Retinal pigment epithelial cell (primary cell): ENCODE measurements at regions not wholly inside any gene's neighbourhood (a gene's known extent, or its start where the extent isn't known, plus 50 kb on each side); places are given as distances from the start of the nearest gene placed in this dataset.
"Not testable (repeated sequence)": the region's sequence is repeated elsewhere in the genome, so short reads cannot be mapped to it uniquely, and the experiment has no call there.

Experiments used
- DNase-seq: peaks from one replicate; pipeline ENCODE4 v3.0.0-alpha.2; 2010; ENCODE audit warnings: low read depth
- H3K4me3 ChIP-seq: 2 replicates; pipeline ENCODE4 v1.5.1; 2011; ENCODE audit warnings: mild to moderate bottlenecking, low read length, control low read depth, moderate library complexity
- CTCF ChIP-seq: conservative IDR thresholded peaks from 2 replicates; pipeline ENCODE4 v1.5.1; 2011; ENCODE audit warnings: low read depth, low read length, control low read depth, inconsistent platforms

DNA sequence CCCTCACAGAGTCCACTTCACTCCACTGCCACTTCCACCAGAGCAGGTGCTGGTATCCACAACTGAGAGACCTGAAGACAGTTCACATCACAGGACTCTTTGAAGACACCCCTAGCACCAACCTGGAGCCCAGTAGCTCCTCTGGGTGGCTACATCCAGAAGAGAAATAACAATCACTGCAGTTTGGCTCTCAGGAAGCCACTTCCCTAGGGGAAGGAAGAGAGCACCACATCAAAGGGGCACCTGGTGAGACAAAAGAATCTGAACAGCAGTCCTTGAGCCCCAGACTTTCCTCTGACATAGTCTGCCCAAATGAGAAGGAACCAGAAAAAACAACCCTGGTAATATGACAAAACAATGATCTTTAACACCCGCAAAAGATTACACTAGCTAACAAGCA, 113.2 kb downstream of the TENT5C start:
- H3K4me3 ChIP-seq: no peak overlapping the region
- no peak for DNase-seq
- no peak for TF ChIP-seq CTCF

DNA sequence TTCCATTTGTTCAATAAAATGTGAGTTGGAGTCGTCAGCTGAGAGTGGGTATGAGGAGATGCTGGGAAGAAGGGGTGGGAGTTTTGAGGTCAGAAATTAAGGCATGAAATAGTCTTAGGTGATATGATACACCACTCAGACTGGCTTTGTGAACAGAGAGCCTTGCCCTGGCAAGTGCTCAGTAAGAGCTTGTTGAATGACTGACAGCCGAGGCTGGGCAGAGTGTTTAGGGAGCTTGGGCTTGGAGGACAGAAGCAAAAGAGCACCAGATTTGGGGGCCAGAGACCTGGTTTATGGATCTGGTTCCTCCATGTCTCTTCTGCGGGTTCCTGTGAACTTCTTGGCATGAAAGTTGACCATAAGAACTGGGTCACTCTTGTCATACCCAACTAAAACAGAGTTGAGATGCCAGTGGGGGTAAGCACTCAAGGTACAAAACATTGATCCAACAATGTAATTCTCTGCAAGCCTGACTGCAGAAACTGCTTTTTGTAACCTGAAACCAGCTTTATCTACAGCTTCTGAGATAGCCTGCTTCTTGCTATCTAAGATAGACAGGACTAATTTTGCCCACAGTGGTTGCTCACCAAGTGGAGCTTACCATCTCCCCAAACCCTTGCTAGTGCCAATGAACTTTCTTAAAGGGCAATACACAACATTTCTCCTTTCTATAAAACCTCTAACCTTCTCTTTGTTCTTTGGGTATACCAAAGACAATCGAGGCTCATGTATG, 126.4 kb downstream of the TENT5C start:
- H3K4me3 ChIP-seq: no peak overlapping the region
- TF ChIP-seq CTCF: no peak
- DNase-seq: no peak

GRCh38 chr1:117732956-117733355, 127.1 kb downstream of the TENT5C start:
- TF ChIP-seq CTCF: no peak
- H3K4me3 ChIP-seq: no peak overlapping the region
- DNase-seq: no peak

GRCh38 chr1:117734403-117734802, 128.6 kb downstream of the TENT5C start:
- no peak overlapping the region for H3K4me3 ChIP-seq
- DNase-seq: no peak
- TF ChIP-seq CTCF: no peak

DNA sequence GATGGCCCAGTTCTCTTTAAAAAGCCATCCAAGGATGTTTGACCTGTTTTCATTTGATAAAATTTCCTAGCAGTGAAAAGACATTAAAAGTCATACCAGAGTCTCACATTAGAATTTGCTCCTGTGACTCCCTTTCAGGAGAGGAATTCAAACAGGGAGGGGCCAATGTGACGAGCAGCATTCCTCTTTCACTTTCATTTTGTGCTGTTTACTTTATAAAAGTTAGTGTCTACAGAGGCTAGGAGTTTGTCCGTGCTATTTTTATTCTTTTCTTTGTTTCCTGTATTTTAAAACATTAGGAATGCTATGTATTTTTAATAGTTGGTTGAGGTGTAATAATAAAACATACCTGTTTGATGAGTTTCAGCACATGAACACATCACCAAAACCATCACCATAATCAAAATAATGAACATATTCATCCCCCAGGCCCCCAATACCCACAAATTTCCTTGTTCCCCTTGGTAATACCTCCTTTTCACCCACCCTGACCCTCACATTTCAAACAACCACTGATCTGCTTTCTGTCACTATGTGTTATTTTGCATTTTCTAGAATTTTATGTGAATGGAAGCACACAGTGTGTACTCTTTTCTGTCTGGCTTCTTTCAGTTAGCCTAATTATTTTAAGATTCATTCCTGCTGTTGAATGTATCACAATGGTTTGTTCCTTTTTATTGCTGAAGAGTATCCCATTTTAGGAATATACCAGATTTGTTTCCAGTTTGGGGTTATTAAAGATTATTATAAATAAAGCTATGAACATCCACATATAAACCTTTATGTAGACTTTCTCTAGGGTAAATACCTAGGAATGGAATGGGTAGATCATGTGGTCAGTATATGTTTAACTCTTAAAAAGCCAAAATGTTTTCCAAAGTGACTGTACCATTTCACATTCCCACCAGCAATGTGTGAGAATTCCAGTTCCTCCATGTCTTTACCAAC, 129.5 kb downstream of the TENT5C start:
- peak overlapping the region; percentile 21 for H3K4me3 ChIP-seq
- no peak for TF ChIP-seq CTCF
- DNase-seq: no peak

DNA sequence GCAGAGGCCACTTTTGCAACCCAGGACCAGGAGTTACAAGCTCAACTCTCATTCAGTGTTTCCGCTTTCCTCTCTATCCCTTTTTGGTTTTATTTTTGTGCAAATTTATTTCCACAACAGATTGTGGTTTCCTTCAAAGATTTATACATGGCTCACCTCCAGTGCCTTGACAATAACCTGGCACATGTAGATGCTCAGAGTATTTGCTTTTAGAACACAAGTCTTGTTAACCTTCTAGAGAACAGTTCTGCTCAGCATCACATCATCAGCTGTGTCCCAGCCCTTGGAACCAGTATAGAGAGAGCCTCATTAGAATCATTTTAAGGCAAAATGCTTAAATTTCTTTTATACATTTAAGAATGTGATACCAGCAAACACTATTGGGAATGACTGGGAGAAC, 133.7 kb downstream of the TENT5C start:
- no peak overlapping the region for H3K4me3 ChIP-seq
- TF ChIP-seq CTCF: no peak
- DNase-seq: no peak

DNA sequence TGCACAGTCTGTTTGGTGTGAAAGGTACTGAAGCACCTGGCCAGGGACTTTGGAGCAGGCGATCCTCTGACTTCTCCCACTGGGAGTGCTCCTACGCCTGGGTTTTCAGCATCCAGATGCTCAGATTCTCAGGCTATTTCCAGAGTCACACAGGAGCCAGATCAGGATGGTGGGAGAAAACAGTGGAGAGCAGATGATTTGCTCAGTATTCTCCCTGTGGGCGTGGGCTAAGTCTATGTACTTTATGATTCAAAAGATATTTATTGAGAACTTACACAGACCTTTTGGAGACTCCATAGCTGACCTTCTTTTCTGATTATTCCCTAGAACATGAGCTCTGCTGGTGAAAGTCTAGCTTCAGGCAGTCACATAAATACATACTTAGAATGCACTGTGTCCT, 134.6 kb downstream of the TENT5C start:
- no peak overlapping the region for H3K4me3 ChIP-seq
- no peak for TF ChIP-seq CTCF
- DNase-seq: no peak

DNA sequence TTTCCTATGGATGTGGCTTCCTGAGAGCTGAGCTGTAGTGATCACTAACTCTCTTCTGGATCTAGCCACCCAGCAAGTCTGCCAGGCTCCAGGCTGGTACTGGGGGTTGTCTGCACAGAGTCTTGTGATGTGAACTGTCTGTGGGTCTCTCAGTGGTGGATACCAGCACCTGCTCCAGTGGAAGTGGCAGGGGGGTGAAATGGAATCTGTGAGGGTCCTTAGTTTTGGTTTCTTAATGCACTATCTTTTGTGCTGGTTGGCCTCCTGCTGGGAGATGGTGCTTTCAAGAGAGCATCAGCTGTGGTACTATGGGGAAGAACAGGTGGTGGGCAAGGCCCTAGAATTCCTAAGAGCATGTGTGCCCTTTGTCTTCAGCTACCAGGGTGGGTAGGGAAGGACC, 140.7 kb downstream of the TENT5C start:
- H3K4me3 ChIP-seq, DNase-seq: not testable (repeated sequence)
